ENCODE measurements at regions not wholly inside any gene's neighbourhood (a gene's known extent, or its start where the extent isn't known, plus 50 kb on each side); places are given as distances from the start of the nearest gene placed in this dataset.

- H3K27ac ChIP-seq (ENCODE audit: low read depth, low read length, poor library complexity, severe bottlenecking): no peak overlapping the region
- TF ChIP-seq EZH2 (IDR thresholded peaks at IDR 0.05; ENCODE audit: borderline replicate concordance, low read depth, low read length, poor library complexity, severe bottlenecking): no peak
- no peak for TF ChIP-seq CTCF (conservative IDR thresholded peaks at IDR 0.05; ENCODE audit: low read depth, low read length)
- intact Hi-C loops (cut with micrococcal nuclease; ENCODE audit: unreplicated experiment): no loop called here
- CTCF ChIA-PET: no interaction called here
- POLR2A ChIA-PET (ENCODE audit: low non-redundant PET): no interaction called here
- no peaks in the 10 kb centered on the region for H3K36me3 ChIP-seq (ENCODE audit: insufficient read depth, low read length, poor library complexity, severe bottlenecking)
- H3K9me3 ChIP-seq (ENCODE audit: low read depth, low read length, poor library complexity, severe bottlenecking): no peaks in the 10 kb centered on the region
- no peak overlapping the region for H3K4me3 ChIP-seq (ENCODE audit: low read depth, low read length, poor library complexity, severe bottlenecking)
- H3K27me3 ChIP-seq (replicated peaks; ENCODE audit: insufficient read depth, low read depth, low read length, poor library complexity): no peaks in the 10 kb centered on the region
- BruUV-seq (replicated peaks): no TSS peak
- DNase-seq (ENCODE audit: low spot score): no peak
- H3K4me1 ChIP-seq (ENCODE audit: insufficient read depth, low read length, poor library complexity, severe bottlenecking): no peaks in the 10 kb centered on the region
Measured at GRCh38 chr10:36375107-36375506, 733.0 kb upstream of the FZD8 start.

- no peaks in the 10 kb centered on the region for H3K27me3 ChIP-seq (replicated peaks; ENCODE audit: insufficient read depth, low read depth, low read length, poor library complexity)
- no peaks in the 10 kb centered on the region for H3K4me1 ChIP-seq (ENCODE audit: insufficient read depth, low read length, poor library complexity, severe bottlenecking)
- CTCF ChIA-PET: no interaction called here
- intact Hi-C loops (cut with micrococcal nuclease; ENCODE audit: unreplicated experiment): no loop called here
- TF ChIP-seq CTCF (conservative IDR thresholded peaks at IDR 0.05; ENCODE audit: low read depth, low read length) (no peak), EZH2 (IDR thresholded peaks at IDR 0.05; ENCODE audit: borderline replicate concordance, low read depth, low read length, poor library complexity, severe bottlenecking) (no peak)
- no peaks in the 10 kb centered on the region for H3K9me3 ChIP-seq (ENCODE audit: low read depth, low read length, poor library complexity, severe bottlenecking)
- no TSS peak for BruUV-seq (replicated peaks)
- POLR2A ChIA-PET (ENCODE audit: low non-redundant PET): no interaction called here
- no peak overlapping the region for H3K4me3 ChIP-seq (ENCODE audit: low read depth, low read length, poor library complexity, severe bottlenecking)
- H3K27ac ChIP-seq (ENCODE audit: low read depth, low read length, poor library complexity, severe bottlenecking): no peak overlapping the region
- no peaks in the 10 kb centered on the region for H3K36me3 ChIP-seq (ENCODE audit: insufficient read depth, low read length, poor library complexity, severe bottlenecking)
- DNase-seq (ENCODE audit: low spot score): no peak
Measured at GRCh38 chr10:36373424-36374096, 731.5 kb upstream of the FZD8 start.

- peaks cover 8% of the 10 kb centered on the region for H3K4me1 ChIP-seq (ENCODE audit: insufficient read depth, low read length, poor library complexity, severe bottlenecking)
- TF ChIP-seq CTCF (conservative IDR thresholded peaks at IDR 0.05; ENCODE audit: low read depth, low read length) (no peak), EZH2 (IDR thresholded peaks at IDR 0.05; ENCODE audit: borderline replicate concordance, low read depth, low read length, poor library complexity, severe bottlenecking) (no peak)
- H3K36me3 ChIP-seq (ENCODE audit: insufficient read depth, low read length, poor library complexity, severe bottlenecking): no peaks in the 10 kb centered on the region
- ChIA-PET POLR2A (ENCODE audit: low non-redundant PET) (no interaction called here), CTCF (no interaction called here)
- no TSS peak for BruUV-seq (replicated peaks)
- H3K9me3 ChIP-seq (ENCODE audit: low read depth, low read length, poor library complexity, severe bottlenecking): no peaks in the 10 kb centered on the region
- intact Hi-C loops (cut with micrococcal nuclease; ENCODE audit: unreplicated experiment): no loop called here
- DNase-seq (ENCODE audit: low spot score): peak; percentile 45
- no peak overlapping the region for H3K4me3 ChIP-seq (ENCODE audit: low read depth, low read length, poor library complexity, severe bottlenecking)
- no peak overlapping the region for H3K27ac ChIP-seq (ENCODE audit: low read depth, low read length, poor library complexity, severe bottlenecking)
- H3K27me3 ChIP-seq (replicated peaks; ENCODE audit: insufficient read depth, low read depth, low read length, poor library complexity): no peaks in the 10 kb centered on the region
Measured at GRCh38 chr10:36367362-36367761, 725.3 kb upstream of the FZD8 start.

Measured in A673 (cell line).